ENCODE measurements at regions not wholly inside any gene's neighbourhood (a gene's known extent, or its start where the extent isn't known, plus 50 kb on each side); places are given as distances from the start of the nearest gene placed in this dataset.

DNA sequence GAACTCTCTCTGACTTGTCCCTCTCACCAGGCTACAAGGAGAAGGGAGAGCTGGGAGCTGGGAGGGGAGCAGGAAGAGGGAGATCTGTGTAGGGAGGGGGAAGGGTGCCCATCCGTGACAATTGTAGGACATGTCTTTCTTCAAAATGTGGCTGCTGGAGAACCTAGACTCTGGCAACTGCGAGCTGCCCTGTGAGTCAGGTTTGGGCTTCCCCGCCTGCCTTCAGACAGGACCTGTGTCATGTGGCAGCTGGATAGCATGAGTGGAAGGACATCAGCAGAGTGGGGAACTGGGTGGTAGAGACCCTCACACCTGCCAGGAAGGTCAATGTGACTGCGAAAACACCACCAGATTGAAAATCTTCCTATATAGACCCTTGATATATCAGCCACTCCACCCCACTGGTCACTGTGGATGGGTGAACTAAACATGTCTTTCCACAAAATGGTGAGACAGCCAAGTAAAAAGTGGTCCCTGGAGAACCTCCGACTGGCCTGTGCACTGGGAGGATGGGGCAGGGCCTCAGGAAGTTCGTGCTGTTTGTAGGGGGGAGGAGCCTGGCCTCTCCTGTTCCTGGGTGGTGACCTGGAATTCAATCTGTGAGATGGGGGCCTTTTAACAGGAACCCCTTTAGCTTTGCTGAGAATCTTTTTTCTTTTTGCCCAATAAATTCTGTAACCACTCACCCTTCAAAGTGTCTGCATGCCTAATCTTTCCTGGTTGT, 62.2 kb upstream of the CAPRIN2 start:
- no peak overlapping the region for H3K27ac ChIP-seq (replicated peaks)
- DNase-seq (ENCODE audit: low read depth in 1 of 2, low spot score in 1 of 2): no peak
- no peak overlapping the region for H3K4me3 ChIP-seq (replicated peaks; ENCODE audit: insufficient read depth, low read length)
- peaks cover 16% of the 10 kb centered on the region for H3K27me3 ChIP-seq (ENCODE audit: insufficient read depth, poor library complexity, severe bottlenecking)
- TF ChIP-seq GABPA (IDR thresholded peaks at IDR 0.05; ENCODE audit: low read depth): no peak
- TF ChIP-seq, protein P1, sequence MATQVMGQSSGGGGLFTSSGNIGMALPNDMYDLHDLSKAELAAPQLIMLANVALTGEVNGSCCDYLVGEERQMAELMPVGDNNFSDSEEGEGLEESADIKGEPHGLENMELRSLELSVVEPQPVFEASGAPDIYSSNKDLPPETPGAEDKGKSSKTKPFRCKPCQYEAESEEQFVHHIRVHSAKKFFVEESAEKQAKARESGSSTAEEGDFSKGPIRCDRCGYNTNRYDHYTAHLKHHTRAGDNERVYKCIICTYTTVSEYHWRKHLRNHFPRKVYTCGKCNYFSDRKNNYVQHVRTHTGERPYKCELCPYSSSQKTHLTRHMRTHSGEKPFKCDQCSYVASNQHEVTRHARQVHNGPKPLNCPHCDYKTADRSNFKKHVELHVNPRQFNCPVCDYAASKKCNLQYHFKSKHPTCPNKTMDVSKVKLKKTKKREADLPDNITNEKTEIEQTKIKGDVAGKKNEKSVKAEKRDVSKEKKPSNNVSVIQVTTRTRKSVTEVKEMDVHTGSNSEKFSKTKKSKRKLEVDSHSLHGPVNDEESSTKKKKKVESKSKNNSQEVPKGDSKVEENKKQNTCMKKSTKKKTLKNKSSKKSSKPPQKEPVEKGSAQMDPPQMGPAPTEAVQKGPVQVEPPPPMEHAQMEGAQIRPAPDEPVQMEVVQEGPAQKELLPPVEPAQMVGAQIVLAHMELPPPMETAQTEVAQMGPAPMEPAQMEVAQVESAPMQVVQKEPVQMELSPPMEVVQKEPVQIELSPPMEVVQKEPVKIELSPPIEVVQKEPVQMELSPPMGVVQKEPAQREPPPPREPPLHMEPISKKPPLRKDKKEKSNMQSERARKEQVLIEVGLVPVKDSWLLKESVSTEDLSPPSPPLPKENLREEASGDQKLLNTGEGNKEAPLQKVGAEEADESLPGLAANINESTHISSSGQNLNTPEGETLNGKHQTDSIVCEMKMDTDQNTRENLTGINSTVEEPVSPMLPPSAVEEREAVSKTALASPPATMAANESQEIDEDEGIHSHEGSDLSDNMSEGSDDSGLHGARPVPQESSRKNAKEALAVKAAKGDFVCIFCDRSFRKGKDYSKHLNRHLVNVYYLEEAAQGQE (IDR thresholded peaks at IDR 0.05; ENCODE audit: insufficient replicate concordance, low read depth): no peak
- TF ChIP-seq, protein P2, sequence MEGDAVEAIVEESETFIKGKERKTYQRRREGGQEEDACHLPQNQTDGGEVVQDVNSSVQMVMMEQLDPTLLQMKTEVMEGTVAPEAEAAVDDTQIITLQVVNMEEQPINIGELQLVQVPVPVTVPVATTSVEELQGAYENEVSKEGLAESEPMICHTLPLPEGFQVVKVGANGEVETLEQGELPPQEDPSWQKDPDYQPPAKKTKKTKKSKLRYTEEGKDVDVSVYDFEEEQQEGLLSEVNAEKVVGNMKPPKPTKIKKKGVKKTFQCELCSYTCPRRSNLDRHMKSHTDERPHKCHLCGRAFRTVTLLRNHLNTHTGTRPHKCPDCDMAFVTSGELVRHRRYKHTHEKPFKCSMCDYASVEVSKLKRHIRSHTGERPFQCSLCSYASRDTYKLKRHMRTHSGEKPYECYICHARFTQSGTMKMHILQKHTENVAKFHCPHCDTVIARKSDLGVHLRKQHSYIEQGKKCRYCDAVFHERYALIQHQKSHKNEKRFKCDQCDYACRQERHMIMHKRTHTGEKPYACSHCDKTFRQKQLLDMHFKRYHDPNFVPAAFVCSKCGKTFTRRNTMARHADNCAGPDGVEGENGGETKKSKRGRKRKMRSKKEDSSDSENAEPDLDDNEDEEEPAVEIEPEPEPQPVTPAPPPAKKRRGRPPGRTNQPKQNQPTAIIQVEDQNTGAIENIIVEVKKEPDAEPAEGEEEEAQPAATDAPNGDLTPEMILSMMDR (IDR thresholded peaks at IDR 0.05; ENCODE audit: insufficient read depth, low read length): no peak
- TF ChIP-seq POLR2AphosphoS5 (IDR thresholded peaks at IDR 0.05; ENCODE audit: low read depth): no peak
- TF ChIP-seq SPI1 (IDR thresholded peaks at IDR 0.05; ENCODE audit: borderline replicate concordance, low read depth): no peak

DNA sequence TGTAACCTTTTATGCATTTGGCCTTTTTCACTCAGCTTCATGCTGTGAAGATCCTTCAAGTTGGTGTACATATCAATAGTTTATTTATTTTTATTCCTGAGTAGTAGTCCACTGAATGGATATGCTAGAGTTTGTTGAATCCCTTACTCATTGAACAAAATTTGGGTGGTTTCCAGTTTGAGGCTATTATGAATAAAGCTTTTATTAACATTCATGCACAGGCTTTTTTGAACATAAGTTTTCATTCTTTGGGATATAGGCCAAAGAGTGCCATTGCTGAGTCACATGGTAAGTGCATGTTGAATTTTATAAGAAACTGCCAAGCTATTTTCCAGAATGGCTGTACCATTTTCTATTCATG, 59.5 kb upstream of the CAPRIN2 start:
- Histone ChIP-seq H3K27me3 (ENCODE audit: insufficient read depth, poor library complexity, severe bottlenecking) (peaks cover 6% of the 10 kb centered on the region), H3K4me3 (replicated peaks; ENCODE audit: insufficient read depth, low read length) (no peak overlapping the region), H3K27ac (replicated peaks) (no peak overlapping the region)
- TF ChIP-seq GABPA (IDR thresholded peaks at IDR 0.05; ENCODE audit: low read depth) (no peak), SPI1 (IDR thresholded peaks at IDR 0.05; ENCODE audit: borderline replicate concordance, low read depth) (no peak), POLR2AphosphoS5 (IDR thresholded peaks at IDR 0.05; ENCODE audit: low read depth) (no peak)
- TF ChIP-seq, protein P2 (IDR thresholded peaks at IDR 0.05; ENCODE audit: insufficient read depth, low read length): no peak
- TF ChIP-seq, protein P1 (IDR thresholded peaks at IDR 0.05; ENCODE audit: insufficient replicate concordance, low read depth): no peak
- DNase-seq (ENCODE audit: low read depth in 1 of 2, low spot score in 1 of 2): no peak

DNA sequence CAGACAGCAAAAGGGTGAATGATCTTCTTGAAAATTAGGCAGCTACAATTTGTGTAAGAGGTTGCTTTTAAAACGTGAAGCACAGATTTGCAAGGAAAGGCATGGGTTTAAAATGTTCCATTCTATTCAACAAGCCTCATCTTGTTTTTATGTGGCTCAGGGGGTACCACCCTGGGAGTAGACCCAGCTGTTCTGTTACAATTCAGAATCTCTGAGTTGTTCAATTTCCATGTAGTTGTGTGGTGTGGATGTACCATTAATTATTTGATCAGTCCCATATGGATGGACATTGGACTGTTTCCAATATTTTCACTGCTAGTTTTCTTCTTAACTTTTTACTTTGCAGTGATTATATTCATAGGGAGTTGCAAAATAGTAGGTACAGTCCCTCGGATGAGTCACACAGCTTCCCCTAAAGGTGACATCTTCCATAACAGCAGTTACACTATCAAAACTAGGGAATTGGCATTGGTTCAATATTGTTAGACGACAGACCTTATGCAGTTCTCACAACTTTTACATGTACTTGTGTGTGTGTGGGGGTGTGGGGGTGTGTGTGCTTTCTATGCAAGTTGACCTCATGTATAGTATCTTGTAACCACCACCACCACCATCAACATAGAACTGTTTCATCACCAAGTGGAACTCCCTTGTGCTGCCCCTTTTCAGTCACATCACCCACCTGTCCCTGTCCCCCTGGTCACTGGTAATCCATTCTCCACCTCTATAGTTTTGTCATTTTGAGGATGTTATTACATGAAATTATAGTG, 59.0 kb upstream of the CAPRIN2 start:
- no peak overlapping the region for H3K27ac ChIP-seq (replicated peaks)
- TF ChIP-seq, protein P2 (IDR thresholded peaks at IDR 0.05; ENCODE audit: insufficient read depth, low read length): no peak
- TF ChIP-seq POLR2AphosphoS5 (IDR thresholded peaks at IDR 0.05; ENCODE audit: low read depth) (no peak), GABPA (IDR thresholded peaks at IDR 0.05; ENCODE audit: low read depth) (no peak), SPI1 (IDR thresholded peaks at IDR 0.05; ENCODE audit: borderline replicate concordance, low read depth) (no peak)
- TF ChIP-seq, protein P1 (IDR thresholded peaks at IDR 0.05; ENCODE audit: insufficient replicate concordance, low read depth): no peak
- H3K27me3 ChIP-seq (ENCODE audit: insufficient read depth, poor library complexity, severe bottlenecking): peaks cover 8% of the 10 kb centered on the region
- no peak for DNase-seq (ENCODE audit: low read depth in 1 of 2, low spot score in 1 of 2)
- no peak overlapping the region for H3K4me3 ChIP-seq (replicated peaks; ENCODE audit: insufficient read depth, low read length)
